K562 (cell line): ENCODE measurements at regions not wholly inside any gene's neighbourhood (a gene's known extent, or its start where the extent isn't known, plus 50 kb on each side); places are given as distances from the start of the nearest gene placed in this dataset.

Experiments
- ARID3B ChIP-seq: fragments of 250-450 bp; sonication (Bioruptor Pico); IDR thresholded peaks from 2 replicates; pipeline ENCODE4 v1.4.0; 2020; ENCODE audit warnings: borderline replicate concordance
- E4F1 ChIP-seq: fragments of 250-450 bp; sonication (Bioruptor Pico); IDR thresholded peaks from 2 replicates; pipeline ENCODE4 v1.5.0; 2021; ENCODE audit warnings: mild to moderate bottlenecking, borderline replicate concordance
- ERF ChIP-seq: fragments of 450-650 bp; formaldehyde crosslinking; IDR thresholded peaks from 2 replicates; pipeline ENCODE4 v1.4.0; 2020; ENCODE audit warnings: mild to moderate bottlenecking, mixed read lengths
- EWSR1 ChIP-seq: fragments of 450-650 bp; IDR thresholded peaks from 2 replicates; pipeline ENCODE4 v1.6.1; 2018; ENCODE audit warnings: borderline replicate concordance, mild to moderate bottlenecking, low read depth, moderate library complexity; ENCODE audit not compliant: partially characterized antibody
- KLF16 ChIP-seq: IDR thresholded peaks from 2 replicates; pipeline ENCODE4 v1.6.1; 2016; ENCODE audit warnings: antibody characterized with exemption
- NBN ChIP-seq: fragments of 450-650 bp; IDR thresholded peaks from 2 replicates; pipeline ENCODE4 v1.6.1; 2016; ENCODE audit warnings: low read depth, mild to moderate bottlenecking
- NFE2L1 ChIP-seq: fragments of 450-650 bp; IDR thresholded peaks from 2 replicates; pipeline ENCODE4 v1.6.1; 2016; ENCODE audit warnings: missing genetic modification characterization, low read depth, mild to moderate bottlenecking, missing compliant biosample characterization, moderate library complexity, borderline replicate concordance
- NFIX ChIP-seq: fragments of 250-450 bp; sonication (Bioruptor Pico); IDR thresholded peaks from 2 replicates; pipeline ENCODE4 v1.4.0; 2020; ENCODE audit warnings: low read depth, mild to moderate bottlenecking, moderate library complexity
- NFYB ChIP-seq: IDR thresholded peaks from 2 replicates; pipeline ENCODE4 v1.6.1; 2011; ENCODE audit warnings: mild to moderate bottlenecking, moderate library complexity; ENCODE audit not compliant: insufficient read length; ENCODE audit errors: extremely low read depth
- NR3C1 ChIP-seq: sonication (generic); formaldehyde crosslinking; IDR thresholded peaks from 2 replicates; pipeline ENCODE4 v1.8.1; 2022; ENCODE audit warnings: missing genetic modification reagents
- SLC30A9 ChIP-seq: fragments of 250-450 bp; sonication (Bioruptor Pico); IDR thresholded peaks from 2 replicates; pipeline ENCODE4 v1.8.0; 2022; ENCODE audit warnings: mild to moderate bottlenecking, moderate library complexity
- SOX6 ChIP-seq: fragments of 450-650 bp; IDR thresholded peaks from 2 replicates; pipeline ENCODE4 v1.6.1; 2014; ENCODE audit warnings: mild to moderate bottlenecking
- SREBF2 ChIP-seq: sonication (generic); formaldehyde crosslinking; IDR thresholded peaks from 2 replicates; pipeline ENCODE4 v1.4.0; 2020; ENCODE audit warnings: mild to moderate bottlenecking, missing genetic modification reagents
- ZBTB11 ChIP-seq, 3 experiments: fragments of 200-800 bp in 1 of 3; fragments of 250-450 bp in 1 of 3; fragments of 450-650 bp in 1 of 3; sonication (Bioruptor Pico) in 1 of 3; sonication (Bioruptor generic) in 1 of 3; formaldehyde crosslinking in 1 of 3; IDR thresholded peaks; 2 replicates each; pipeline versions ENCODE4 v1.6.1 to v1.8.0; 2016 to 2022; ENCODE audit warnings: mild to moderate bottlenecking in 2 of 3, missing genetic modification characterization in 2 of 3, missing compliant biosample characterization in 1 of 3, moderate library complexity in 1 of 3
- ZNF175 ChIP-seq: fragments of 200-800 bp; sonication (Bioruptor generic); IDR thresholded peaks from 2 replicates; pipeline ENCODE4 v1.6.1; 2016; ENCODE audit warnings: low read depth, mild to moderate bottlenecking, missing genetic modification characterization, missing compliant biosample characterization
- ZNF584 ChIP-seq: fragments of 200-800 bp; sonication (Bioruptor generic); IDR thresholded peaks from 2 replicates; pipeline ENCODE4 v1.6.1; 2016; ENCODE audit warnings: low read depth, mild to moderate bottlenecking, missing genetic modification characterization, missing compliant biosample characterization
- TF ChIP-seq, protein P1 (sequence below): IDR thresholded peaks from 2 replicates; pipeline ENCODE4 v1.6.1; 2012; ENCODE audit warnings: low read depth, low read length, improper control_type of control experiment, borderline replicate concordance
- TF ChIP-seq, protein P2 (sequence below): fragments of 450-650 bp; formaldehyde crosslinking; IDR thresholded peaks from 2 replicates; pipeline ENCODE4 v1.4.0; 2020; ENCODE audit warnings: mild to moderate bottlenecking, moderate library complexity

DNA sequence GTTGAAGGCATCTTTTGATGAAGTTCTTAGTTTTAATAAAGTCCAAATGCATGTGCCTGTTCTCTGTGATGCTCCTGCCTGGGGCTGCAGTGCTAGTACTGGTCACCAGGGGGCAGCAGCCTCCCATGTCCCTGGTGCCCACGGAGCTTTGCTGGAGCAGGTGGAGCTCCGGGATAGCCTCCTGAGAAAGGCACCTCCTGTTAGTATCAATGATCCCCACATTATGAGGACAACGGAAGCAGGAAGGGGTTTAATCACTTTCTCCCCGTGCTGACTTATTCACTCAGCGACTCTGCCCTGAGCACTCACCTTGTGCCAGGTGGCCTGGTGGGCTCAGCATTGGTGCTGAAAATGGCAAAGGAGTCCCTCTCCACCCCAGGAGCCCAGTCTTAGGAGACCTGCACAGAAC is 123.0 kb upstream of the PZP start (continued):
- no peak for TF ChIP-seq E4F1 (CRISPR knock-in tag)
- TF ChIP-seq NR3C1 (CRISPR knock-in tag) = no peak
- TF ChIP-seq ZNF584 (CRISPR knock-in tag) = peak; percentile 69; the same call in 1 of the 2 replicates
- no peak for TF ChIP-seq NFE2L1 (tag)
- TF ChIP-seq ERF (CRISPR knock-in tag) = no peak
- no peak for TF ChIP-seq ARID3B
- TF ChIP-seq, protein P1, sequence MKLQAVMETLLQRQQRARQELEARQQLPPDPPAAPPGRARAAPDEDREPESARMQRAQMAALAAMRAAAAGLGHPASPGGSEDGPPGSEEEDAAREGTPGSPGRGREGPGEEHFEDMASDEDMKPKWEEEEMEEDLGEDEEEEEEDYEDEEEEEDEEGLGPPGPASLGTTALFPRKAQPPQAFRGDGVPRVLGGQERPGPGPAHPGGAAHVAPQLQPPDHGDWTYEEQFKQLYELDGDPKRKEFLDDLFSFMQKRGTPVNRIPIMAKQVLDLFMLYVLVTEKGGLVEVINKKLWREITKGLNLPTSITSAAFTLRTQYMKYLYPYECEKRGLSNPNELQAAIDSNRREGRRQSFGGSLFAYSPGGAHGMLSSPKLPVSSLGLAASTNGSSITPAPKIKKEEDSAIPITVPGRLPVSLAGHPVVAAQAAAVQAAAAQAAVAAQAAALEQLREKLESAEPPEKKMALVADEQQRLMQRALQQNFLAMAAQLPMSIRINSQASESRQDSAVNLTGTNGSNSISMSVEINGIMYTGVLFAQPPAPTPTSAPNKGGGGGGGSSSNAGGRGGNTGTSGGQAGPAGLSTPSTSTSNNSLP = no peak
- TF ChIP-seq SLC30A9 = no peak
- no peak for TF ChIP-seq SOX6
- TF ChIP-seq NFIX (CRISPR knock-in tag) = no peak
- TF ChIP-seq, protein P2, sequence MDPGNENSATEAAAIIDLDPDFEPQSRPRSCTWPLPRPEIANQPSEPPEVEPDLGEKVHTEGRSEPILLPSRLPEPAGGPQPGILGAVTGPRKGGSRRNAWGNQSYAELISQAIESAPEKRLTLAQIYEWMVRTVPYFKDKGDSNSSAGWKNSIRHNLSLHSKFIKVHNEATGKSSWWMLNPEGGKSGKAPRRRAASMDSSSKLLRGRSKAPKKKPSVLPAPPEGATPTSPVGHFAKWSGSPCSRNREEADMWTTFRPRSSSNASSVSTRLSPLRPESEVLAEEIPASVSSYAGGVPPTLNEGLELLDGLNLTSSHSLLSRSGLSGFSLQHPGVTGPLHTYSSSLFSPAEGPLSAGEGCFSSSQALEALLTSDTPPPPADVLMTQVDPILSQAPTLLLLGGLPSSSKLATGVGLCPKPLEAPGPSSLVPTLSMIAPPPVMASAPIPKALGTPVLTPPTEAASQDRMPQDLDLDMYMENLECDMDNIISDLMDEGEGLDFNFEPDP (CRISPR knock-in tag) = no peak
- TF ChIP-seq ZNF175 = peak; percentile 38; the same call in 1 of the 2 replicates
- no peak for TF ChIP-seq ZBTB11 (CRISPR knock-in tag; IDR thresholded peaks at IDR 0.05)
- no peak for TF ChIP-seq EWSR1
- TF ChIP-seq SREBF2 (CRISPR knock-in tag) = no peak
- no peak for TF ChIP-seq KLF16
- no peak for TF ChIP-seq NBN
- TF ChIP-seq NFYB = no peak
